ENCODE measurements at regions not wholly inside any gene's neighbourhood (a gene's known extent, or its start where the extent isn't known, plus 50 kb on each side); places are given as distances from the start of the nearest gene placed in this dataset.

- no peak overlapping the region for H3K27ac ChIP-seq
- TF ChIP-seq, protein P1, sequence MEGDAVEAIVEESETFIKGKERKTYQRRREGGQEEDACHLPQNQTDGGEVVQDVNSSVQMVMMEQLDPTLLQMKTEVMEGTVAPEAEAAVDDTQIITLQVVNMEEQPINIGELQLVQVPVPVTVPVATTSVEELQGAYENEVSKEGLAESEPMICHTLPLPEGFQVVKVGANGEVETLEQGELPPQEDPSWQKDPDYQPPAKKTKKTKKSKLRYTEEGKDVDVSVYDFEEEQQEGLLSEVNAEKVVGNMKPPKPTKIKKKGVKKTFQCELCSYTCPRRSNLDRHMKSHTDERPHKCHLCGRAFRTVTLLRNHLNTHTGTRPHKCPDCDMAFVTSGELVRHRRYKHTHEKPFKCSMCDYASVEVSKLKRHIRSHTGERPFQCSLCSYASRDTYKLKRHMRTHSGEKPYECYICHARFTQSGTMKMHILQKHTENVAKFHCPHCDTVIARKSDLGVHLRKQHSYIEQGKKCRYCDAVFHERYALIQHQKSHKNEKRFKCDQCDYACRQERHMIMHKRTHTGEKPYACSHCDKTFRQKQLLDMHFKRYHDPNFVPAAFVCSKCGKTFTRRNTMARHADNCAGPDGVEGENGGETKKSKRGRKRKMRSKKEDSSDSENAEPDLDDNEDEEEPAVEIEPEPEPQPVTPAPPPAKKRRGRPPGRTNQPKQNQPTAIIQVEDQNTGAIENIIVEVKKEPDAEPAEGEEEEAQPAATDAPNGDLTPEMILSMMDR (IDR thresholded peaks at IDR 0.05): no peak
- no peak overlapping the region for H3K4me3 ChIP-seq
- intact Hi-C loops (cut with DNase I): no loop called here
- DNase-seq: no peak
- no peaks in the 10 kb centered on the region for H3K4me1 ChIP-seq
- no peaks in the 10 kb centered on the region for H3K27me3 ChIP-seq
- H3K36me3 ChIP-seq: no peaks in the 10 kb centered on the region
- no peaks in the 10 kb centered on the region for H3K9me3 ChIP-seq
- H3K9ac ChIP-seq (ENCODE audit: low read depth in 2 of 2, low read length in 2 of 2): no peak overlapping the region
These were observed 124.2 kb upstream of the LMO4 start for GRCh38 chr1:87204441-87204840.

GRCh38 chr1:87204921-87205320 lies 123.8 kb upstream of the LMO4 start:
- Histone ChIP-seq H3K27ac (no peak overlapping the region), H3K4me1 (no peaks in the 10 kb centered on the region), H3K9me3 (no peaks in the 10 kb centered on the region), H3K27me3 (no peaks in the 10 kb centered on the region), H3K36me3 (no peaks in the 10 kb centered on the region), H3K9ac (ENCODE audit: low read depth in 2 of 2, low read length in 2 of 2) (no peak overlapping the region), H3K4me3 (no peak overlapping the region)
- TF ChIP-seq, protein P1 (IDR thresholded peaks at IDR 0.05): no peak
- DNase-seq: no peak
- intact Hi-C loops (cut with DNase I): no loop called here

GRCh38 chr1:87206044-87206831 lies 122.4 kb upstream of the LMO4 start:
- Histone ChIP-seq H3K27ac (no peak overlapping the region), H3K4me1 (no peaks in the 10 kb centered on the region), H3K36me3 (no peaks in the 10 kb centered on the region), H3K27me3 (no peaks in the 10 kb centered on the region), H3K9ac (ENCODE audit: low read depth in 2 of 2, low read length in 2 of 2) (no peak overlapping the region), H3K4me3 (no peak overlapping the region), H3K9me3 (no peaks in the 10 kb centered on the region)
- intact Hi-C loops (cut with DNase I): no loop called here
- TF ChIP-seq, protein P1 (IDR thresholded peaks at IDR 0.05): no peak
- DNase-seq: no peak

DNA sequence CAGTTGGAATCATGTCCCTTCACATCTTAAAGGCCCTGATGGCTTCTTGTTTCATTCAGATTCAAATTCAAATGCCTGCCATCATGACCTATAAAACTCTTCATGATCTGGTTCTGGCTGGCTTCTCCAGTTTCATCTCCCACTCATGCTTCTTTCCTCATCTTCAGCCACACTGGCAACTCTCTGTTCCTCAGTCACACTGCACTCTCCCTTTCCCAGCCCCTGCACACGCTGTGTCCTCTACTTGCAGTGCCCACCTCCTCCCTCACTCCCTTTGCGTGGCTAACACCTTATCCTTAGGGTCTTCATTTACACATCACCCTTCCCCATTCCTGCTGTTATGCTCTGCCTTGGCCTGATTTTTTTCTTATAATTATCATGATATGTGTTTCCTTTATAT lies 120.6 kb upstream of the LMO4 start:
- Histone ChIP-seq H3K36me3 (no peaks in the 10 kb centered on the region), H3K9ac (ENCODE audit: low read depth in 2 of 2, low read length in 2 of 2) (no peak overlapping the region), H3K27ac (no peak overlapping the region), H3K9me3 (no peaks in the 10 kb centered on the region), H3K4me1 (no peaks in the 10 kb centered on the region), H3K27me3 (no peaks in the 10 kb centered on the region), H3K4me3 (no peak overlapping the region)
- intact Hi-C loops (cut with DNase I): no loop called here
- TF ChIP-seq, protein P1 (IDR thresholded peaks at IDR 0.05): no peak
- DNase-seq: no peak

DNA sequence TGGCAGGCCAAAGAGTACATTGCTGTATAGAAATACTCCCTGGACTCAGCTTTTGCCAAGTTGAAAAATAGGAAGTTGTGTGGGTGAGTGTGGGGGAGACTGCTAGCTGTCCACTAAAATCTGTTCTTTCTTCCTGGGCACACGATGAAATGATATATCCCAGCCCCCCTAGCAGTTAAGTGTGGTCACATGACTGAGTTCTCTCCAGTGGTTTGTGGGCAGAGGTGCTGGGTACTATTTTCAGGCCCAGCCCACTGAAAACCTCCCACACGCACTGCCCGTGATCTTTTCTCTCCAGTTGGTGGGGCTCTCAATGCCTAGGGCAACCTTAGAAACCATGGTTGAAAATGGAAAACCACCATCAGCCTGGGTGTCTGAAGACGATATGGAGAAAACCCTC lies 119.7 kb upstream of the LMO4 start:
- Histone ChIP-seq H3K36me3 (no peaks in the 10 kb centered on the region), H3K27ac (no peak overlapping the region), H3K9me3 (no peaks in the 10 kb centered on the region), H3K27me3 (no peaks in the 10 kb centered on the region), H3K4me3 (no peak overlapping the region), H3K9ac (ENCODE audit: low read depth in 2 of 2, low read length in 2 of 2) (no peak overlapping the region), H3K4me1 (no peaks in the 10 kb centered on the region)
- DNase-seq: no peak
- TF ChIP-seq, protein P1 (IDR thresholded peaks at IDR 0.05): no peak
- intact Hi-C loops (cut with DNase I): no loop called here
